LNCAP (cell line): ENCODE measurements at regions not wholly inside any gene's neighbourhood (a gene's known extent, or its start where the extent isn't known, plus 50 kb on each side); places are given as distances from the start of the nearest gene placed in this dataset.

ENCODE experiments used
- CTCF ChIP-seq: fragments of 450-650 bp; IDR thresholded peaks from 2 replicates; pipeline ENCODE4 v1.5.1; 2017; ENCODE audit warnings: mild to moderate bottlenecking

GRCh38 chr12:19800884-19801283 lies 361.6 kb downstream of the AEBP2 start:
- TF ChIP-seq CTCF: no peak

- TF ChIP-seq CTCF: no peak
Observed at GRCh38 chr12:19801941-19802340, 362.6 kb downstream of the AEBP2 start.

- TF ChIP-seq CTCF: no peak
Observed at GRCh38 chr12:19802915-19803314, 363.6 kb downstream of the AEBP2 start.

GRCh38 chr12:19804737-19805136 lies 365.4 kb downstream of the AEBP2 start:
- no peak for TF ChIP-seq CTCF

- TF ChIP-seq CTCF: no peak
Observed at GRCh38 chr12:19808371-19808770, 369.1 kb downstream of the AEBP2 start.

- TF ChIP-seq CTCF: no peak
Observed at GRCh38 chr12:19810213-19810612, 370.9 kb downstream of the AEBP2 start.

GRCh38 chr12:19811922-19812321 lies 372.6 kb downstream of the AEBP2 start:
- TF ChIP-seq CTCF: no peak

- no peak for TF ChIP-seq CTCF
Observed at GRCh38 chr12:19819231-19819630, 379.9 kb downstream of the AEBP2 start.
